IMR-90 (cell line): ENCODE measurements at regions not wholly inside any gene's neighbourhood (a gene's known extent, or its start where the extent isn't known, plus 50 kb on each side); places are given as distances from the start of the nearest gene placed in this dataset.

Experiments
- CEBPB ChIP-seq: IDR thresholded peaks from 2 replicates; pipeline ENCODE4 v1.6.1; 2012; ENCODE audit warnings: low read depth, low read length, improper control_type of control experiment
- CHD1 ChIP-seq: IDR thresholded peaks from 2 replicates; pipeline ENCODE4 v1.6.1; 2012; ENCODE audit warnings: low read depth, low read length, improper control_type of control experiment
- FOS ChIP-seq: fragments of 150-350 bp; IDR thresholded peaks from 2 replicates; pipeline ENCODE4 v1.6.1; 2016; ENCODE audit warnings: low read depth, low read length
- MAFK ChIP-seq: IDR thresholded peaks from 2 replicates; pipeline ENCODE4 v1.6.1; 2012; ENCODE audit warnings: low read depth, low read length, improper control_type of control experiment
- MAZ ChIP-seq: IDR thresholded peaks from 2 replicates; pipeline ENCODE4 v1.6.1; 2012; ENCODE audit warnings: low read depth, mild to moderate bottlenecking, low read length, improper control_type of control experiment, moderate library complexity, borderline replicate concordance
- MXI1 ChIP-seq: IDR thresholded peaks from 2 replicates; pipeline ENCODE4 v1.6.1; 2012; ENCODE audit warnings: low read depth, mild to moderate bottlenecking, low read length, moderate library complexity, borderline replicate concordance
- NFE2L2 ChIP-seq: fragments of 150-350 bp; IDR thresholded peaks from 2 replicates; pipeline ENCODE4 v1.6.1; 2016; ENCODE audit warnings: low read depth, mild to moderate bottlenecking, low read length
- POLR2A ChIP-seq: IDR thresholded peaks from 2 replicates; pipeline ENCODE4 v1.6.1; 2012; ENCODE audit warnings: mild to moderate bottlenecking, low read depth, low read length
- RCOR1 ChIP-seq: IDR thresholded peaks from 2 replicates; pipeline ENCODE4 v1.6.1; 2012; ENCODE audit warnings: mild to moderate bottlenecking, low read length, improper control_type of control experiment; ENCODE audit not compliant: insufficient replicate concordance
- RFX5 ChIP-seq: IDR thresholded peaks from 2 replicates; pipeline ENCODE4 v1.8.0; 2012; ENCODE audit warnings: low read depth, mild to moderate bottlenecking, low read length, moderate library complexity
- SMC3 ChIP-seq: fragments of 150-350 bp; IDR thresholded peaks from 2 replicates; pipeline ENCODE4 v1.6.1; 2016; ENCODE audit warnings: low read depth, mild to moderate bottlenecking, antibody characterized with exemption, low read length, moderate library complexity
- USF2 ChIP-seq: fragments of 150-350 bp; IDR thresholded peaks from 2 replicates; pipeline ENCODE4 v1.6.1; 2017; ENCODE audit warnings: mild to moderate bottlenecking, antibody characterized with exemption, low read length, low read depth
- TF ChIP-seq, protein P1 (sequence below): conservative IDR thresholded peaks from 2 replicates; pipeline ENCODE4 v1.5.1; 2012; ENCODE audit warnings: mild to moderate bottlenecking, low read depth, low read length, improper control_type of control experiment
- TF ChIP-seq, protein P2 (sequence below): fragments of 150-350 bp; IDR thresholded peaks from 2 replicates; pipeline ENCODE4 v1.6.1; 2016; ENCODE audit warnings: low read depth, mild to moderate bottlenecking, low read length, moderate library complexity, borderline replicate concordance

DNA sequence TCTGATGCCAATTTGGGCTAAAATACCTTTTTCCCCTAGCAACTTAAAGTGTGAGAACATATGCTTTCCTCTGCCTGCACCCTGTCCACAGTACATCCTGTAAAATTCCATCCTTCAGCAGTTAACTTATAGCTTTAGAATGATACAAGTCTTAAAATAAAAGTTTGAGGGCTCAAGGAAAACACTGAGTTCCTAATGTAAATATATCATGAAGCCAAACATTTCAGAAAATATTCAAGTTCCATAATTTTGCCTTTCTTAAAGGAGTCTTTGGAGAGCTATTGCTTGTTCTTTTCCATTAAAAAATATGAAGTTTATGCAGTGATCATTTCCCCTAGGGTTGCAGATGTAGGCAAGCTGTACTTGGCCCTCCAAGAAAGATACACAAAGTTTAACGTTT lies 303.8 kb downstream of the COL12A1 start:
- TF ChIP-seq, protein P1, sequence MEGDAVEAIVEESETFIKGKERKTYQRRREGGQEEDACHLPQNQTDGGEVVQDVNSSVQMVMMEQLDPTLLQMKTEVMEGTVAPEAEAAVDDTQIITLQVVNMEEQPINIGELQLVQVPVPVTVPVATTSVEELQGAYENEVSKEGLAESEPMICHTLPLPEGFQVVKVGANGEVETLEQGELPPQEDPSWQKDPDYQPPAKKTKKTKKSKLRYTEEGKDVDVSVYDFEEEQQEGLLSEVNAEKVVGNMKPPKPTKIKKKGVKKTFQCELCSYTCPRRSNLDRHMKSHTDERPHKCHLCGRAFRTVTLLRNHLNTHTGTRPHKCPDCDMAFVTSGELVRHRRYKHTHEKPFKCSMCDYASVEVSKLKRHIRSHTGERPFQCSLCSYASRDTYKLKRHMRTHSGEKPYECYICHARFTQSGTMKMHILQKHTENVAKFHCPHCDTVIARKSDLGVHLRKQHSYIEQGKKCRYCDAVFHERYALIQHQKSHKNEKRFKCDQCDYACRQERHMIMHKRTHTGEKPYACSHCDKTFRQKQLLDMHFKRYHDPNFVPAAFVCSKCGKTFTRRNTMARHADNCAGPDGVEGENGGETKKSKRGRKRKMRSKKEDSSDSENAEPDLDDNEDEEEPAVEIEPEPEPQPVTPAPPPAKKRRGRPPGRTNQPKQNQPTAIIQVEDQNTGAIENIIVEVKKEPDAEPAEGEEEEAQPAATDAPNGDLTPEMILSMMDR, result no peak
- TF ChIP-seq MXI1, result no peak
- TF ChIP-seq POLR2A, result no peak
- no peak for TF ChIP-seq CEBPB
- TF ChIP-seq RCOR1, result no peak
- no peak for TF ChIP-seq SMC3
- no peak for TF ChIP-seq MAFK
- TF ChIP-seq CHD1, result no peak
- no peak for TF ChIP-seq MAZ
- TF ChIP-seq NFE2L2, result no peak
- no peak for TF ChIP-seq USF2
- TF ChIP-seq, protein P2, sequence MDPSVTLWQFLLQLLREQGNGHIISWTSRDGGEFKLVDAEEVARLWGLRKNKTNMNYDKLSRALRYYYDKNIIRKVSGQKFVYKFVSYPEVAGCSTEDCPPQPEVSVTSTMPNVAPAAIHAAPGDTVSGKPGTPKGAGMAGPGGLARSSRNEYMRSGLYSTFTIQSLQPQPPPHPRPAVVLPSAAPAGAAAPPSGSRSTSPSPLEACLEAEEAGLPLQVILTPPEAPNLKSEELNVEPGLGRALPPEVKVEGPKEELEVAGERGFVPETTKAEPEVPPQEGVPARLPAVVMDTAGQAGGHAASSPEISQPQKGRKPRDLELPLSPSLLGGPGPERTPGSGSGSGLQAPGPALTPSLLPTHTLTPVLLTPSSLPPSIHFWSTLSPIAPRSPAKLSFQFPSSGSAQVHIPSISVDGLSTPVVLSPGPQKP, result no peak
- no peak for TF ChIP-seq FOS
- no peak for TF ChIP-seq RFX5
